GM19023 (cell line): ENCODE measurements at regions not wholly inside any gene's neighbourhood (a gene's known extent, or its start where the extent isn't known, plus 50 kb on each side); places are given as distances from the start of the nearest gene placed in this dataset.

Source experiments
- ATAC-seq: cut with Tn5 transposase; IDR thresholded peaks from one replicate; pipeline ENCODE4 v1.9.1; 2021; ENCODE audit warnings: mild to moderate bottlenecking, moderate library complexity; ENCODE audit not compliant: unreplicated experiment

- ATAC-seq, result no peak
Observed at GRCh38 chr6:169083508-169083874, 170.2 kb downstream of the THBS2 start.

- ATAC-seq, result no peak
Observed at GRCh38 chr6:169082817-169083507, 170.7 kb downstream of the THBS2 start.

GRCh38 chr6:169082093-169082492 is 171.6 kb downstream of the THBS2 start:
- ATAC-seq, result no peak

GRCh38 chr6:169081248-169081647 is 172.4 kb downstream of the THBS2 start:
- no peak for ATAC-seq

GRCh38 chr6:169079650-169080049 is 174.0 kb downstream of the THBS2 start:
- ATAC-seq, result no peak

- no peak for ATAC-seq
Observed at GRCh38 chr6:169078399-169079145, 175.1 kb downstream of the THBS2 start.

GRCh38 chr6:169075915-169076654 is 177.6 kb downstream of the THBS2 start:
- no peak for ATAC-seq

- no peak for ATAC-seq
Observed at GRCh38 chr6:169075211-169075914, 178.3 kb downstream of the THBS2 start.

GRCh38 chr6:169074526-169074925 is 179.1 kb downstream of the THBS2 start:
- ATAC-seq, result no peak

GRCh38 chr6:169073311-169073710 is 180.3 kb downstream of the THBS2 start:
- ATAC-seq, result no peak

- no peak for ATAC-seq
Observed at GRCh38 chr6:169072127-169073042, 181.3 kb downstream of the THBS2 start.

- no peak for ATAC-seq
Observed at GRCh38 chr6:169071394-169071793, 182.3 kb downstream of the THBS2 start.

- ATAC-seq, result no peak
Observed at GRCh38 chr6:169070506-169071176, 183.0 kb downstream of the THBS2 start.

GRCh38 chr6:169069356-169069755 is 184.3 kb downstream of the THBS2 start:
- no peak for ATAC-seq

- ATAC-seq, result no peak
Observed at GRCh38 chr6:169064194-169064593, 189.5 kb downstream of the THBS2 start.

GRCh38 chr6:169062272-169062671 is 191.4 kb downstream of the THBS2 start:
- no peak for ATAC-seq

- ATAC-seq, result no peak
Observed at GRCh38 chr6:169058634-169059033, 195.0 kb downstream of the THBS2 start.

- no peak for ATAC-seq
Observed at GRCh38 chr6:169052462-169052861, 201.2 kb downstream of the THBS2 start.

GRCh38 chr6:169051371-169051770 is 202.3 kb downstream of the THBS2 start:
- no peak for ATAC-seq

GRCh38 chr6:169048865-169049205 is 204.8 kb downstream of the THBS2 start:
- no peak for ATAC-seq
